Effector CD4-positive, alpha-beta T cell (primary cell): ENCODE measurements at regions not wholly inside any gene's neighbourhood (a gene's known extent, or its start where the extent isn't known, plus 50 kb on each side); places are given as distances from the start of the nearest gene placed in this dataset.
"Not testable (repeated sequence)": the region's sequence is repeated elsewhere in the genome, so short reads cannot be mapped to it uniquely, and the experiment has no call there.

ENCODE experiments used
- DNase-seq: peaks from one replicate; pipeline ENCODE4 v3.0.0-alpha.2; 2020

DNA sequence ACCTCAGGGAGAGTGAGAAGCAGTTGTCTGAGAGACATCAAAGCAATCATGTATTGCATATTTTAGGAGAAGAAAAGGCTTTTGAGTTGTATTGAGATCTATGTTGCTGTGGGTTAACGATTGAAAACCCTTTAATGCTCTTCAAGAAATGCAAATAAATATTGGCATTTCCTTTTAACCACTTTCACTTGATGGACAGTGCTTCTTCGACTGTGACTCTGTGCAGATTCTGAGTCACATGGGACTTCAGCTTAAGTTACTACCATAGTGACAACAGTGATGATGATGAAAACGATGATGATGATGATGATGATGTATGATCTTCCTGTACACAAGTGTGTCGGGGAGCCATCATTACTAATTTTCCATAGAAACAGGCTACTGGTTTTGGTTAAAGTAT is 181.8 kb downstream of the AKAIN1 start:
- DNase-seq = no peak

DNA sequence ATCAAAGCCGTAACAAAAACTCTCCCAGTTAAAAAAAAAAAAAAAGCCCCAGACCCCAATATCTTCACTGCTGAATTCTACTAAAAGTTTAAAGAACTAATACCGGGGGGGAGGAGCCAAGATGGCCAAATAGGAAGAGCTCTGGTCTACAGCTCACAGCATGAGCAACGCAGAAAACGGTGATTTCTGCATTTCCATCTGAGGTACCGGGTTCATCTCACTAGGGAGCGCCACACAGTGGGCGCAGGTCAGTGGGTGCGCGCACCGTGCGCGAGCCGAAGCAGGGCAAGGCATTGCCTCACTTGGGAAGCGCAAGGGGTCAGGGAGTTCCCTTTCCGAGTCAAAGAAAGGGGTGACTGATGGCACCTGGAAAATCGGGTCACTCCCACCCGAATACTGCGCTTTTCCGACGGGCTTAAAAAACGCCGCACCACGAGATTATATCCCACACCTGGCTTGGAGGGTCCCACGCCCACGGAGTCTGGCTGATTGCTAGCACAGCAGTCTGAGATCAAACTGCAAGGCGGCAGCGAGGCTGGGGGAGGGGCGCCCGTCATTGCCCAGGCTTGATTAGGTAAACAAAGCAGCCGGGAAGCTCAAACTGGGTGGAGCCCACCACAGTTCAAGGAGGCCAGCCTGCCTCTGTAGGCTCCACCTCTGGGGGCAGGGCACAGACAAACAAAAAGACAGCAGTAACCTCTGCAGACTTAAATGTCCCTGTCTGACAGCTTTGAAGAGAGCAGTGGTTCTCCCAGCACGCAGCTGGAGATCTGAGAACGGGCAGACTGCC is 192.8 kb downstream of the AKAIN1 start:
- DNase-seq = not testable (repeated sequence)

DNA sequence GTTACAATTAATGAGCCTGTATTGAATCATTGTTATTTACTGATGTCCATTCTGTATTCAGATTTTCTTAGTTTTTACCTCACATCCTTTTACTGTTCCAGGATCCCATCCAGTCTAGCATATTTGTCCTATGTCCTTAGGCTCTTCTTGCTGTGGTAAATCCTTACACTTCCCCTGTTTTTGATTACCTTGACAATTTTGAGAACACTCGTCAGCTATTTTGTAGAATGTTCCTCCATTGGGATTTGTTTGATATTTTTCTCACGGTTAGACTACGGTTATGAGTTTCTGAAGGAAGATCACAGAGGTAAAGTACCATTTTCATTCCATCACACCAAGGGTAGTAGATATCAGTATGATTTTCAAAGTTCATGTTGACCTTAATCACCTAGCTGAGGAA is 202.3 kb downstream of the AKAIN1 start:
- DNase-seq = no peak

DNA sequence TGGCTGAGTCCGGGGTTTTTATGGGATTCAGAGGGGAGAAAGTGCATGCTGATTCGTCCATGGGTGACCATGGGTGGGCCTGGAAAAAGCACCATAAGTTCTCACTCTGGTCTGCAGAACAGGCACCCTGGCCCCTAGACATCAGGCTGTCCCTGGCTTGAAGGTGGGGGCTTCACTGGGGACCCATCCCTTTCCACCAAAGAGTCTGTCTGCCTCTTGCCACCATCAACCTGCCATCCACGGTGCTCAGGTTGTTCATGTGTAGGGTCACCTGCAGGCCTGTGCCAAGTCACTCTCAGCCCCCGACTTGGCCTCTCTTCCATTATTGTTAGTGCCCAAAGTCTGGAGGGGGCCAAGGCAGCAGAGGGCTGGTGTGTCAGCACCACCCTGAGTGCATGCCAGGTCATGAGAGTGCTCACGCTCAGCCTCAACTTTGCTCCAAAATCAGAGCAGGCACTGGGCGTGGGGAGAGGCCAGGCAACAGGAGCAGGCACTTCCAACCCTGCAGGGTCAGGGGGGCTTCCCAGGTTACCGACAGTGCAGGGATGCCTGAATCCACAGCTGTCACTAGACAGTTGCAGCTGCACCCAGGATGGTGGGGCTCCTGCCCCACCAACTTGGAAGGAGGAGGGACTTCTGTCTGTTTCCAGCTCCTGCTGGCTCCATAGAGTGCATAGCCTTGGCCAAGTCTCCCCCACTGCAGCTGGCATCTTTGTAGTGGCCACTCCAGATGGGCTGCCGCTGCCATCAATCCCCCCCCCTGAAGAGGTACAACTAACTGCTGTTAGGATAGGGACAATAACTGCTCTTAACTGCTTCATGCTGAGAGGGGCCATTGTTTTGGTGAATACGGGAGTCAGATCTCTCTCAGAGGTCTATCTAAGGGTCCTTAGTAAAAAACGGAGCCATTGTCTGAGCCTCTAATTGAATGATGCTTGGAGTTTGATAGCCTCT is 209.3 kb downstream of the AKAIN1 start:
- no peak for DNase-seq

DNA sequence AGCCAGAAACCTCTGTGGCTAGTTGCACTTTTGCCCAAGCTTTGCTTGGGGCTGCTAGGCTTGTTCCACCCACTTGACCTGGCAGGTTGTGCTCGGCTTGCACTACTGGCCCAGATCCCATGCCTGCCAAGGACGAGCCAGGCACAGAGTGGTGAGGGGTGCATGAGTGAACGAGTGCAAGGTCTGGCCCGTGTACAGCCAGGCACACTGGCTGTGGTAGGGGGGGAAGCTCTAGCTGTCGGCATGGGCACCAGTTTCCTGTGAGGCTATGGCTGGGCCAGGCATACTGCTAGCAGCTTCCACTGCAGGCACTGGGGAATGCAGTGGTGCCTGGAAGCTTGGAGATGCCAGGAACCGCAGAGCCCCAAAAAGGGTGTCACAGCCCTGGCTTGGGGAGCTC is 210.4 kb downstream of the AKAIN1 start:
- DNase-seq = no peak

DNA sequence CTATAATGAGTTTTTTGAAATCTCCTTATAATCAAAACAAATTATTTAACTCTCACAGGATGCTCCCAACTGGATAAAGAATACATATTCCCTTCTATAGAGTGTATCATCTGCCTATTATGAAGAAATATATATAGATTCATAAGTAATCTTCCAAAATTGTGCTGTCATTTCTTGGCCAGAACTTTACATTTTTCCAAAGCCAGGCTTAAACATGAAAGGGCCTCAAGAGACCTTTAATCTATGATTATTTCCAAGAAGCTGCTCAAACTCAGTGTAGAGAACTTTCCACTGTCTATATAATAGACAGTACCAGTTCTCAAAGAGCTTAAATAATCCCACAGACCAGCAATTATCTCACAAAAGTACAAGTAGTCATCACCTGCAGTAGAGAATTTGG is 211.0 kb downstream of the AKAIN1 start:
- DNase-seq = no peak

DNA sequence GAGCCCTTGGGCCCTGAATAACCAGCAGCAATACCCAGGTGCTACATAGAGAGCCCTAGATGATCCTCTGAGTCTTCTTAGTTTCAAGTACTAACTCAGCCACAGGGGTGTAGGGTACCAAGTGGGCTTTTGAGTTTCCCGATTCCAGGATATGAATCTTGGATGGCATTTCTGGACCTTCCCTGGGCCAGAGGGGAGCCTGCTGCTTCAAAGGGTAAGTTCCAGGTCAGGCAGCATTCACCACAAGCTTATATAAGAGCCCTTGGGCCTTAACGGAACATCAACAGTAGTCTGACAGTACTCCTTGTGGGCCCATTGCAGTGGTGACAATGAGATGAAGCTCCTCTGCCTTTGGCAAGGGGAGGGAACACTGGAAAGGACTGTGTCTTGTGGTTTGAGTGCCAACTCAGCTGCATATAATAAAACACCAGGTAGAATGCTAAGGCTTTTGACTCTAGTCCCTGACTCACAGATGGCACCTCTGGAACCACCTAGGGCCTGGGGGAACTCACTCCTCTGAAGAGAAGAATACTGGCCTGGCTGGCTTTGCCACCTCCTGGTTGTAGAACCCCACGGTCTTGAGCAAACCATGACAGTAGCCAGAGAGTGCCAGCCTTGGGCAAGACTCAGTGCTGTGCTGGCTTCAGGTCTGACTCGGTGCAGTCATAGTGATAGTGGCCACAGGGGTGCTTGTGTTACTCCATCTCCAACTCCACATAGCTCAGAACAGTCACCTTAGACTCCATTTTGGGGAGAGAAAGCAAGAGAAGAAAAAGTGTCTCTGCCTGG is 235.7 kb downstream of the AKAIN1 start:
- DNase-seq = no peak

DNA sequence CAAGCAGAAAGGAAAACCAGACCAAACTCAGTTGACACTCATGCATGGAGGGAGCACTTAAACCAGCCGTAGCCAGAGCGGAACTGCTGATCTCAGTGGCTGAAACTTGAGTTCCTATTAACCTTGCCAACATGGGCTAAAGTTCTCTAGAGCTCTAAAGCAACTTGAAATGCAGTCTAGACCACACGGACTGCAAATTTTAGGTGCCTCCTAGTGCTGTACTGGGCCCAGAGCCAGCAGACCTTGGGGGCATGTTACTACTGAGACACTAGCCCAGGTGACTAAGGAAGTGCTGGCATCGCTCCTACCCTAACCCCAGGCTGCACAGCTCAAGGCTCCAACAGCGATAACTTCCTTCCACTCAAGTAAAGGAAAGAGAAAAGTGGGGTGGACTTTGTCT is 236.5 kb downstream of the AKAIN1 start:
- no peak for DNase-seq

DNA sequence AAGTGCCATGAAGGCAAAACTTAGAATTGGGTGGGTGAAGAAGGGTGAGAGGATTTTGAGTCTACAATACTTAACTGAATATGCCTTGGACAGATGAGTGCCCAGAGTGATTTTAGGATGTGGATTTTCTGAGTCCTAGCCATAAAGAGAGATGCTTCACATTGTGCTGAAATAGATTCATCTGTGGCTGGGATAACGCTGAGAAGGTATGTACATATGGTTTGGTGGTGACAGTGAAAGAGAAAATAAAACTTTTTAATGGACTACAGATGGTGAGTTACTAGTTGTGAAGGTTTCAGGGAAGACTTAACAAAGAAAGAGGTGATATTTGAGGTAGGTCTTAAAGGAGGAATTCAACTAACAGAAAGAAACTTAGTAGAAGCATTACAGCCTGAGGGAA is 265.8 kb downstream of the AKAIN1 start:
- DNase-seq = no peak

DNA sequence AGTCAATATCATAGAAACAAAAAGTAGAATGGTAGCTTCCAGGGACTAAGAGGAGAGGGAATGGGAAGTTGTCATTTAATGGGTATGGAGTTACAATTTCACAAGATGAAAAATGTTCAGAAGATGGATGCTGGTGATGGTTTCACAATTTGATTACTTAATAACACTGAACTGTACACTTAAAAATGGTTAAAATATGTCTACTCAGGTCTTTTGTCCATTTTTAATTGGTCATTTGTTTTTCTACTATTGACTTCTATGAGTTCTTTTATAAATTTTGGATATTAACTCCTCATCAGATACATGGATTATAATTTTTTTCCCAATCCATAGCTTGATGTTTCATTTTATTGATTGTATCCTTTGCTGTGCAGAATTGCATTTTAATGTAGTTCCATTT is 275.5 kb downstream of the AKAIN1 start:
- no peak for DNase-seq

DNA sequence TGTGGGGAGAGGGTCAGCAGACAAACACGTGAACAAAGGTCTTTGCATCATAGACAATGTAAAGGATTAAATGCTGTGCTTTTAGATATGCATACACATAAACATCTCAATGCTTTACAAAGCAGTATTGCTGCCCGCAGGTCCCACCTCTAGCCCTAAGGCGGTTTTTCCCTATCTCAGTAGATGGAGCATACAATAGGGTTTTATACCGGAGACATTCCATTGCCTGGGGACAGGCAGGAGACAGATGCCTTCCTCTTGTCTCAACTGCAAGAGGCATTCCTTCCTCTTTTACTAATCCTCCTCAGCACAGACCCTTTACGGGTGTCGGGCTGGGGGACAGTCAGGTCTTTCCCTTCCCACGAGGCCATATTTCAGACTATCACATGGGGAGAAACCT is 279.5 kb downstream of the AKAIN1 start:
- DNase-seq = not testable (repeated sequence)

DNA sequence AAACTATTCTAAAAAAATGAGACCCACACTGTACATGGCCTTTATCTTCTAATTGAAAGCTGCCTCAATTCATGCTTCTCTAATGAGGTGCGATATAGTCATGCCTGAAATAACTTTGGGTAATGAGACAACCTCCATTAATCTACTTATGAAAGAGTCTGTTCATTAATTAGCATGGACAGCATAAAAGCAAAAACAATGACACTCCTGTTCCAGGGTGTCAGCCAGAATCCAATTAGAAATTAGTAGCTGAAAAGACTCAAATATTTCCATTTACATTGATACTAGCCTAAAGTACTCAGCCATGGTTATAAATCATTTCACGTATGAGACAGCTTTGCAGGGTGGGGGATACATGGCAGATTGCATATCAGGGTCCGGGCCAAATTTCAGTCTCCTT is 288.7 kb downstream of the AKAIN1 start:
- no peak for DNase-seq

DNA sequence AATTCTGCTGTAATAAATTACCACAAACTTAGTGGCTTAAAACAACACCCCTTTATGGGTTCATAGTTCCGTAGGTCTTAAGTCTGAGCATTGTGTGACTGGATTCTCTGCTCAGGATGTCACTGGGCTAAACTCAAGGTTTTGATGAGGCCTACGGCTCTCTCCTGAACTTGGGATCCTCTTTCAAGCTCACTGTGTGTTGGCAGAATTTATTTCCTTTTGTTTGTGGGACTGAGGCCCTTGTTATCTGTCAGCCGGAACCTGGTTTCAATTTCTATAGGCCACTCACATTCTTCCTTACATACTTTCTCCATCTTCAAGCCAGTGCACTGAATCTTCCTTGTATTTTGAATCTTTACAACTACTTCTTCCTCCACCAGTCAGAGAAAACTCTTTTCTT is 290.2 kb downstream of the AKAIN1 start:
- no peak for DNase-seq

DNA sequence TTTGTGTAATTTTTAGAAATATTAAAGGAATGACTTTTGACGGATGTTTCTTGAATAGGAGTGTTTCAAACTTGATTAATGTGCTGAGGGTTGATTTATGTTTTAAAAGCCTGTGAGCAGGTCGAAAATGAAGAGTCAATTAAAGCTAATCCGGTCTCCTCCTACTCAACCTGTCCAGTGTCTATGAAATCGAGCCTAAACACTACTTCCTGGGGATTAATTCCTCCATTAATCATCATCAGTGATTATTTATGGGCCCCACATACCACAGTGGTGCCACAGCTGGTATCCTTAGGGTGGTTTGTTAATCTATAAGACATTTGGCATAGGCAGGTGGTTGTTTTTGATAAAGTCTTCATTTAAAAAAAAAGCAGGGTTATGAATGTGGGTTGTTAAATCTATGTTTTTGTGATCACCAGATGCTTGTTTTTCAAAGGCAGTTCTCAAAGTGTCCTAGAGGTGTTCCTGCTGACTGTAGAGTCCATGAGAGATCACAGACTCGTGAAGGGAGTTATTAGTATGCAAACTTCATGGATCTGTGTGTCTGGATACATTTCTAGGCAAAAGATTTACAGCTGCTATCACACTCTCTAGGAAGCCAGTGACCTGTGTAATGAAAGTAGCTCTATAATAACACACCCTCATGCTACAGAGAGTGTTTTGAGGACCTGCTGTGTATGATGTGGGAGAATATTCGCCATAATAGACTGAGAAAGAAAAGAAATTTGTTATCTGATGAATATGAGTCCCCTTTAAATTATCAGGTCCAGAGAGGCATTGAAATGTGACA is 308.6 kb downstream of the AKAIN1 start:
- no peak for DNase-seq

DNA sequence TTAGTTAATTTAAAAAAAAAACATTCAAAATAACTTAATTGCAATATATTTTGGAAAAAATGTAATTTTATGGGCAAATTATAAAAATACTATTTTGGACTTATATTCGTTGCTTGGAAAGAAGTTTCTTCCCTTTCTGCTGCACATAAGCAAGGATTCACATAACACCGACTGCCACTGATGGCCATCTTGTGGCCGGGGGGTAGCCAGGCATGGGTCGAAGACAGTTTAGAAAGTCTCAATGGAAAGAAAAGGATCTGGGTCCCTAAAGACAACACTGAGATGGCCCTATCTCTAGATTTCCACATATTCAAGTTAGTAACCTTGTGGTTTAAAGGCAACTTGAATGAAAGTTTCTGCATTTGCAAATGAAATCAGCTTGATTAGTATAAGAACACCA is 318.6 kb downstream of the AKAIN1 start:
- DNase-seq = no peak

DNA sequence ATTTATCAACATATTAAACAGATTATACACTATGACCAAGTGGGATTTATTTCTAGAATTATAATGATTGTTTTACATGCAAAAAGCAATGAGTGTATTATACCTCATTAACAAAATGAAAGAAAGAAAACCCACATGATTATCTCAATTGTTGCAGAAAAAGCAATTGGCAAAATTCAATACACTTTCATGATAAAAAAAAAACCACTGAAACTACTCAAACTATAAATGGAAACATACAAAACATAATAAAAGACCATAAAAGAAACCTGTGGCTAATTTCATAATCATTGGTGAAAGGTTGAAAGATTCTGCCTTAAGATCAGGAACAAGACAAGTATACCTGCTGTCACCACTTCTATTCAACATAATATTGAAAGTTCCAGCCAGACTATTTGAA is 325.9 kb downstream of the AKAIN1 start:
- DNase-seq = no peak

DNA sequence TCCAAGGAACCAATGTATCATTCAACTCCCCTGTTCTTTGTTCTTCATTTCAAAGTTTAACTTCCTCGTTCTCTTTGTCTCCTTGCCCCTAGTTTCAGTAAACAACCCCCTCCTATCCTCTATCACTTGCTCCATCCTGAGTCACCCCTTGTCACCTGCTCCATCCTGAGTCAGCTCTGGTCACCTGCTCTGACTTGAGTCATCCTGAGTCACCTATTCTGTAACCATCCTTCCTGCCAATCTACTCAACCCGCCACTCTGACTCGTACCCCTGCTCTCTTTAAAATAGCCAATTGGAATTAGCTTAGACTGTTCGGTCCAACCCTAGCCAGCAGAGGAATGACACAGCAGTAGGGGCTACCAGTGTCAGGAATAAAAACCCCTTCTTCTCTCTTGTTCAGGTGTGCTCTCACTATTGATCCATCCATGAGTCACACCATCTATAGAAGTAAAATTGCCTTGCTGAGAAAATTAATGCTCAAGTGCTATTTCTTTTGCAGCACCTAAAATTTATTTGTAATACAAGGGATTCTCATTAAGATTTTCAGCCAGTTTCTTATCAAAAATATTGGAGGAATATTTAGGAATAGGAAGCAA is 326.8 kb downstream of the AKAIN1 start:
- no peak for DNase-seq

DNA sequence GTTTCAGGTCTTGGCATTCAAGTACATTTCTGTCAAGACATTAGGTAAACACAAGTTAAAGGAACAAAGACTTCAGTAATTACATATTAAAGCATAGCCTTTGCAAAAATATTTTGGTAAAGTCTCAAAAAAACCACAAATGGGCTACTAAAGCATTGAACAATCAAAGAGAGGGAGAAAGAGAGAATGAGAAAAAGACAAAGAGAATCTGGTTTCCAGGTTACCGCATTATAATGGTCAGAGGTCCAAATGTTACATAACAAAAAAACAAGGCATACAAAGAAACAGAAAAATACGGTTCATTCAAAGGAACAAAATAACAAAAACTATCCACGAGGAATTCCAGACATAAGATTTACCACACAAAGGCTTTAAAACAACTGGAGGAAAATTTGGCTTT is 327.9 kb downstream of the AKAIN1 start:
- no peak for DNase-seq

DNA sequence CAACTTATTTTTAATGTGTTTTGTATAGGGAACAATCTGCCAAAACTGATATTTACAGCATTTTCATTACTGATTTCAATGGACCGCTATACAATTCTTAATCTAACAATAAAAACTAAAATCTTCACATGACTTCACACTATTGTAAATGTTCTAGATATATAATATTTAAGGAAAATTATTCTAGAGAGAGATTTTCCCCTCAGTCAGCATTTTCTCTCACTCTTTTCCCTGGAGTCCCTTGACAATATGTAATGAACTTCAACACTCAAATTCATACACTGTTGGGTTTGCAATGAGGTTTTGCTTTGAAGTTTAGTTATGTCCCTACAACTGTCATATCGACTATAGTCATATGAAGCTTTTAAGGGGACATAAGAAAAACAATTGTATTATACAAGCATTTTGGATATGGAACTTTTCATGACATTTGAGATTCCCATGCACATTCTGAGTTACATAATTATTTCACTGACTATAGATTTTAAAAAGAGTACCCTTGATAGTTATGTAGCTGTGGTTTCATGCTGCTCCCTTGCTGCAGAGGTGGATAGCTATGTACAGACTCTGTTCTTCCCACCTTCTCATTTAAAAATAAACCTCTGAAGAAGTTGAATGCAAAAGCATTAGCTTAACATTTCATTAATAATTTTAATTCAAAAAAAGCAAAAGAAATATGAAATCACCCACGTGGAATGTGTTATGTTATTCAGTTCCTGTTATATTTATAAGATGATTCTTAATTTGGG is 338.5 kb downstream of the AKAIN1 start:
- DNase-seq = no peak

DNA sequence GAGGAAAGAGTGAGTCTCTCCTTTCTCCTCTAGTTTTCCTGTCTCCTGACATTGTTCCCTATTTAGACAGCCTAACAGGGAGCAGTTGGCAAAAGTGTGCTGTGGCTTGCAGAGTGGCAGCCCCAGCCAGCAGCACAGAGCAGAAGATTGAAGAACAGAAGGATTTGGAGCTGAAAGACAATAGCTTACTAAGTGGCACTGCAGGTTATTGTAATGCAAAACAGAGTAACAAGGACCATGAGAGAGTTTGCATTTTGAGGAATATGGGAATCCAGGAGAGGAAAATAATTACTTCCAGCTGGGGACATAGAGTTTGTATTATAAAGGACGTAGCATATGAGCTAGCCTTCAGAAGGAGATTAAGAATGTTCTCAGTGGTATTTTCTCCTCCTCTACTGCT is 342.4 kb downstream of the AKAIN1 start:
- no peak for DNase-seq

DNA sequence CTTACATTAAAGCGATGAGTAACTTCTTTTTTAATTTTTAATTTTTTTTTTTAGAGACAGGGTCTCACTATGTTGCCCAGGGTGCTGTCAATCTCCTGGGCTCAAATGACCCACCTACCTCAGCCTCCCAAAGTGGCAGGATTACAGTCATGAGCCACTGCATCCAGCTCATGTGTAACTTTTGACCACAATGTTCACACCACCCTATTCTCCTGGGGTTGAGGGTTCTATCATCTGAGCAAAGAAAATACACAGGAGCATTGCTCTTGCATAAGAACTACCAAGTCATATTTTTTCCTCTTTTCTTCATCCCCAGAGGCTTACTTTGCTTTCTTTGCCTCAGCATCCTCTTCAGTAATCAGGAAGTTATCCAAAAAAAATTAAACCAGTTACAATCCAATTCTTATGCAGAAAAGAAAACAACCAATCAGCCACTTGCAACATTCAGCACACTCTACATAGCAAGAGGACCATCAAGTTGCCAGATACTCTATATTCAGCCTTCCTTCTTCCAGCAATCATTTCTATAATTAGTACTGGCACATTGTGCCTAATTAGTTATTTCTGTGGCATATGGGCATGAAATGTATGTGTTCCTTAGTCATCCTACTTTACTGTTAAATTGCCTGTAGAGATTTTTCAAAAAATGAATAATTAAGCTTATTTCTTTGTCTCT is 345.6 kb downstream of the AKAIN1 start:
- no peak for DNase-seq
